ENCODE measurements at regions not wholly inside any gene's neighbourhood (a gene's known extent, or its start where the extent isn't known, plus 50 kb on each side); places are given as distances from the start of the nearest gene placed in this dataset.

- TF ChIP-seq ZNF501 (tag by site-specific recombination; IDR thresholded peaks at IDR 0.05): no peak
- TF ChIP-seq ZNF266 (tag by site-specific recombination; IDR thresholded peaks at IDR 0.05; ENCODE audit: low read depth): no peak
- TF ChIP-seq SP2 (tag by site-specific recombination; IDR thresholded peaks at IDR 0.05): no peak
Observed at GRCh38 chr16:9235867-9236266, 144.4 kb downstream of the HAPSTR1 start.
